GM12873 (cell line): ENCODE measurements at regions not wholly inside any gene's neighbourhood (a gene's known extent, or its start where the extent isn't known, plus 50 kb on each side); places are given as distances from the start of the nearest gene placed in this dataset.

Experiments used
- CTCF ChIP-seq: IDR thresholded peaks from 2 replicates; pipeline ENCODE4 v1.5.1; 2012; ENCODE audit warnings: low read depth, mild to moderate bottlenecking, moderate library complexity, low read length, control low read depth; ENCODE audit not compliant: insufficient read depth; ENCODE audit errors: missing control alignments

GRCh38 chr6:139903411-139904157 is 529.1 kb upstream of the CITED2 start:
- TF ChIP-seq CTCF = no peak

DNA sequence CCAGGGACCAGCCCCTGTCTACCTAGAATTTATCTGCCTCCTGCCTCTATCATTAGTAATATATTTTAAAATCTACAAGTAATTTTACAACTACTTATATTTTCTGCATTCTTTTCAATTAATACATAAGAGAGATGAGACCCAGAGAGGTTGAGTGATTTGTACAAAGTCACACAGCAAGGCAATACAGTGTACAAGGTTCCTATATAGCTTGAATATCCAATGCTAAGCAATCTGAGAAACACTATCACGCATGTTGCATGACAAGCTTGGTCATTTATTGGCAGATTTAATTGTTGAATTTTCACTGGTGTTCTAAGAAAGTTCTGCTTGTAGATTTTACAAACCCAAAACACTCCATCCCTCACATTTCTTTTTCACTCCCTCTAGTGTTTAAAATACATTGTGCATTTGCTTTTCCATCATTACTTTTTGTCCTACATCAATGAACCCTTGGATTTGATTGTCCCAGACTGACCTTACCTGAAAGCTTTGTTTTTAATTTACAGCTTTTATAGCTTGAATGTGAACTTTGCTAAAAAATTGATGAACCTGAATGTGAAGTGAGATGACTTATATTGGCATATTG is 520.9 kb upstream of the CITED2 start:
- TF ChIP-seq CTCF = no peak

DNA sequence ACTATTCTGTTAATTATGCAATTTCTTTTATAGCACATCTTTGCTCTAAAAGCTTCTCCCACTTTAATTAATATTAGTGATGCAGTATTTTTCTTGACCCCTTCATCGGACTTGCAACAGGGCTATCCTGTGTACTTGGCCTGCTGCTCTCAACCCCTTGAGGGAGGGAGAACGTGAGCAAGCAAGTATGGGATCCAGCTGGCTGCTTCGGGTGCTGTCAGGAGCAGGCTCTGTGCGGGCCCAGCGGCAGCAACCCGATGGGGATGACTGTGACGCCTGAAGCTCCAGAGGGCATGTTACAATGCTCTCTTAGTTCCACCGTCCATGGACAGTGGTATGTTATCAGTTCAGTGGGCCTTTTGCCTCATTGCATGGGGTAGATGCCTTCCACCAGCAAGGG is 519.8 kb upstream of the CITED2 start:
- no peak for TF ChIP-seq CTCF

GRCh38 chr6:139891471-139891870 is 517.0 kb upstream of the CITED2 start:
- TF ChIP-seq CTCF = no peak

DNA sequence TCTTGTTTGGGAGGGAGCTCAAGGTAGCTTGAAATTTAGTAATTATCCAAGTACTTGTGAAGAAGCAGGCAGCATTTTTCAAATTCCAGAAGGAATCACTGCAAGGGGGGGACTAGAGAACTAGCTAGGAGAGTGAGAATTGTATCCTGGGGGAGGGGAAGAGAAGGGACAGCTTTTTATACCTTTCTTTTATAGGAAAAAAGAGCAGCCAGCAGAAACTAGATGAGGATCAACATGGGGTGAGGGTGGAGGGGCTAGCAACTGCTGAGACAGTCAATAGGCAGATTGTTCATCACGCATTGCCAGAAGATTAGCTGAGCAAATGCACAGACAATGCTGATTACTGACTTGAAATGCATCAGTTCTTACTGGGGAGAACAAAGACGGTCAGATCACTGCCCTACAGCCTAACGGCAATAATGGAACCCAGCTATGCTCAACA is 514.3 kb upstream of the CITED2 start:
- TF ChIP-seq CTCF = no peak

GRCh38 chr6:139887275-139887674 is 512.8 kb upstream of the CITED2 start:
- no peak for TF ChIP-seq CTCF

GRCh38 chr6:139886396-139886795 is 511.9 kb upstream of the CITED2 start:
- TF ChIP-seq CTCF = no peak
